ENCODE measurements at regions not wholly inside any gene's neighbourhood (a gene's known extent, or its start where the extent isn't known, plus 50 kb on each side); places are given as distances from the start of the nearest gene placed in this dataset.

- TF ChIP-seq RAD21 (IDR thresholded peaks at IDR 0.05; ENCODE audit: low read length) (no peak), NFIC (IDR thresholded peaks at IDR 0.05; ENCODE audit: borderline replicate concordance) (no peak), FOXM1 (IDR thresholded peaks at IDR 0.05; ENCODE audit: low read depth) (no peak), EZH2phosphoT487 (IDR thresholded peaks at IDR 0.05; ENCODE audit: borderline replicate concordance, low read depth) (no peak), CTCF (IDR thresholded peaks at IDR 0.05) (no peak)
- TF ChIP-seq, protein P1, sequence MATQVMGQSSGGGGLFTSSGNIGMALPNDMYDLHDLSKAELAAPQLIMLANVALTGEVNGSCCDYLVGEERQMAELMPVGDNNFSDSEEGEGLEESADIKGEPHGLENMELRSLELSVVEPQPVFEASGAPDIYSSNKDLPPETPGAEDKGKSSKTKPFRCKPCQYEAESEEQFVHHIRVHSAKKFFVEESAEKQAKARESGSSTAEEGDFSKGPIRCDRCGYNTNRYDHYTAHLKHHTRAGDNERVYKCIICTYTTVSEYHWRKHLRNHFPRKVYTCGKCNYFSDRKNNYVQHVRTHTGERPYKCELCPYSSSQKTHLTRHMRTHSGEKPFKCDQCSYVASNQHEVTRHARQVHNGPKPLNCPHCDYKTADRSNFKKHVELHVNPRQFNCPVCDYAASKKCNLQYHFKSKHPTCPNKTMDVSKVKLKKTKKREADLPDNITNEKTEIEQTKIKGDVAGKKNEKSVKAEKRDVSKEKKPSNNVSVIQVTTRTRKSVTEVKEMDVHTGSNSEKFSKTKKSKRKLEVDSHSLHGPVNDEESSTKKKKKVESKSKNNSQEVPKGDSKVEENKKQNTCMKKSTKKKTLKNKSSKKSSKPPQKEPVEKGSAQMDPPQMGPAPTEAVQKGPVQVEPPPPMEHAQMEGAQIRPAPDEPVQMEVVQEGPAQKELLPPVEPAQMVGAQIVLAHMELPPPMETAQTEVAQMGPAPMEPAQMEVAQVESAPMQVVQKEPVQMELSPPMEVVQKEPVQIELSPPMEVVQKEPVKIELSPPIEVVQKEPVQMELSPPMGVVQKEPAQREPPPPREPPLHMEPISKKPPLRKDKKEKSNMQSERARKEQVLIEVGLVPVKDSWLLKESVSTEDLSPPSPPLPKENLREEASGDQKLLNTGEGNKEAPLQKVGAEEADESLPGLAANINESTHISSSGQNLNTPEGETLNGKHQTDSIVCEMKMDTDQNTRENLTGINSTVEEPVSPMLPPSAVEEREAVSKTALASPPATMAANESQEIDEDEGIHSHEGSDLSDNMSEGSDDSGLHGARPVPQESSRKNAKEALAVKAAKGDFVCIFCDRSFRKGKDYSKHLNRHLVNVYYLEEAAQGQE (IDR thresholded peaks at IDR 0.05; ENCODE audit: low read depth, low read length) = no peak
Observed at GRCh38 chr13:58998716-58999115, 1165.0 kb downstream of the DIAPH3 start.
